ENCODE measurements at regions not wholly inside any gene's neighbourhood (a gene's known extent, or its start where the extent isn't known, plus 50 kb on each side); places are given as distances from the start of the nearest gene placed in this dataset.

DNA sequence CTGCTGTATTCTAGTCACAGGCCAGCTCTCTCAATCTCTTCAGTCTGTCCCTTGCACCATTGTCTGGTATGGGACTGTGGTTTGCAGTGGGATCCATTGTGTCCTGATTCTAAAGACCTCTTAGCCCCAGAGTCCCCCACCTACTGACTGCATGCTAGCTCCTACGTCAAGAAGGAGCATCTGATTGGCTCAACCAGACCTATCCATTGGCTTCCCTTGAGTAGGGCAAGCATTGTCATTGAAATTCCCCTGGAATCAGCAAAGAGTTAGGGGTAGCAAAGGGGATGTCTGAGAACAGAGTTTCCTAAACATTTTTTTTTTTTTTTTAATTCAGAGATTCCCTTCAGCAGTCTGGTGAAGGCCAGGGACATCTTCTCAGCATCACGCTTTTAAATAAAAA, 175.3 kb upstream of the MPHOSPH6 start:
- no peak for DNase-seq

DNA sequence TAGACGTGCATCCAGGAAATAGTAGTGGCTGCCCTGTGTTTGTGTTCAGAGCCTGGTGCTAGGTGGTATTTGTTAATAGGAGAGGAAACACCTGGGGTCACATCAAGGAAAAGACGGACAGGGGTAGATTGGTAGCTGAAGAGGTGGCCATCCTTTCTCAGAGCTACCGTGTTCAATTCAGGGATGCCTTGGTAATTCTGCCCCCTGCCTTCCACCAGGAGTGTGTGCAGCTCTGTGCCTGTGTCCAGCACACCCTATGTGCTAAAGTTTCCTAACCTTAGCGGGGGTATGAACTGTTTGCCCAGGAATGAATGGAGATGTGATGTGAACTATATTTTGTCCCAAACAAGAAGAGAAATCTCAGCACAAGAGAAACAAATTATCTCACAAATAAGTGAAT, 174.1 kb upstream of the MPHOSPH6 start:
- peak; percentile 11 for DNase-seq

DNA sequence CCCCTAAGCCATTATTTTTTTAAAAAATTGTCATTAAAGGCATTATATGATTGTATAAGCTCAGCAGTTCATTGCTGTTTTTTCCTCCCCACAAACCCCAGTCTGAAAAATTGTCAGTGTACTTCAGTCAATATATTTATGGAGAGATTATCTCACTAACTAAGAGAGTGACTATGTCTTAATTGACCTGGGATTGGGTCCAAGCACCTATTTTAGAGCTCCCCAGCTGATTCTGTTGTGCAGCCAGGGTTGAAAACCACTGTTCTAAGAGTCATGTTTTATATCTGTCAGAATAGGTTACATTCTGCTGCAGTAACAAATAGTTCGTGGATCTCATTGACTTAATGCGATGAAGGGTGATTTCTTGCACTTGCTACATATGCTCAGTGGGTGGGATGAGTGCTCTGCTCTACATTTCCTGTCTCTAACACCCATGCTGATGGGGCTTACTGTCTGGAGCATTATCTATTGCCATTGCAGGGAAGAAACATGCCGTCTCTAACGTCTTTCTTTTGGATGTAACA, 171.2 kb upstream of the MPHOSPH6 start:
- no peak for DNase-seq

DNA sequence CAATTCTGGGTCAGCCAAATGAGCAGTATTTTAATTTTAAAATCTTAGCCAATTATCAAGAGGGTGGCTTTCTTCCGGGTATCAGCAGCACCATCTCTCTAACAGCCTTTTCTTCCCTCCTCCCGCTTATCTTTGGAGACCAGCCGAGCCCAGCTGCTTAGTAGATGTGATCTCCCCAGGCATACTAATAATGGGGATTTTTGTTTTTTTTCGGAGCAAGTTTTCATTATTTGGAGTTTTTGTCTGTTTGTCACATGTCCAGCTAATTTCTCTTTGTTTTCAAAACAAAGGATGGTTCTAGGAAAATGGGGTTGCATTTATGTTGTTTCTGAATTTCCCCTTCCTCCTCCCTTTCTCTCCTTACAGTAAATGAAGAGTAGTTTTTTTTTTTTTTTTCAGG, 170.5 kb upstream of the MPHOSPH6 start:
- DNase-seq = peak; percentile 4

DNA sequence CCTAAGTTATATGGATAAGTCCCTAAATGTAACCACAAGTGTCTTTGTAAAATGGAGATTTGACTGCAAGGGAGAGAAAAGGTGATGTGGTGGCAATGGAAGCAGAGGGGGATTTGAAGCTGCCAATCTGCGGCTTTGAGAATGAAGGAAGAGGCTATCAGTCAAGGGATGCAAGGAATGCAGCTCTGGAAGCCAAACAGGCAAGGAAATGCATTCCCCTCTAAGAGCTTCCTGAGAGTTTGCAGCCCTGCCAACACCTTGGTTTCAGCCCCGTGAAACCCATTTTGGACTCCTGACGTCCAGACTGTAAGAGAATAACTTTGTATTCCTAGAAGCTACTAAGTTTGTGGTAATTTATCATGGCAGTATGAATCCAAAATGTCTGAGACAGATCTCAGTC, 167.3 kb upstream of the MPHOSPH6 start:
- no peak for DNase-seq

DNA sequence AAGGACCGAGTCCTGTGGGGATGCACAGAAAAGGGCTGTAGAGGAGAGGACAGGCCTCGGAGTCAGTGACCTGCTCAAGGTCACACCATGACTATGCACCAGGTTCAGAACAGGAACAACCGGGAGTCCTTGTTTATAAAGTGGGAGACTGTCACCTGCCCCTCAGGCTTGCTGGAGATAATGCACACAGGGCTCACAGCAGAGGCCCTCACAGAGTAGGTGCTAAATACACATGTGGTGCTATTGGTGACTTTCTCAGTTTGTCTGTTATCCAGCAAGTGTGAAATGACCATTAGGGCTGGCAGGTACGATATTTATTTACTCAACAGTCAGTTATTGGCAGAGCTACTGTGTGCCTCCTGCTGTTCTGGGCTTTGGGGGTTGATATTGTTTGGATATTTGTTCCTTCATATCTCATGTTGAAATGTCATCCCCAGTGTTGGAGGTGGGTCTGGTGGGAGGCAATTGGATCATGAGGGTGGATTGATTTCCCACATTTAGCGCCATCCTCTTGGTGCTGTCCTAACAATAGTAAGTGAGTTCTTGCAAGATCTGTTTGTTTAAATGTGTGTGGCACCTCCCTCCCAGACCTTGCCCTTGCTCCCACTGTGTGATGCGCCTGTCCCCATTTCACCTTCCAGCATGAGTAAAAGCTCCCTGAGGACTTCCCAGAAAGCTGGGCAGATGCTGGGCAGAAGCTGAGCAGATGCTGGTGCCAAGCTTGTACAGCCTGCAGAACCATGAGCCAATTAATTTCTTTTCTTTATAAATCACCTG, 162.1 kb upstream of the MPHOSPH6 start:
- DNase-seq = no peak

DNA sequence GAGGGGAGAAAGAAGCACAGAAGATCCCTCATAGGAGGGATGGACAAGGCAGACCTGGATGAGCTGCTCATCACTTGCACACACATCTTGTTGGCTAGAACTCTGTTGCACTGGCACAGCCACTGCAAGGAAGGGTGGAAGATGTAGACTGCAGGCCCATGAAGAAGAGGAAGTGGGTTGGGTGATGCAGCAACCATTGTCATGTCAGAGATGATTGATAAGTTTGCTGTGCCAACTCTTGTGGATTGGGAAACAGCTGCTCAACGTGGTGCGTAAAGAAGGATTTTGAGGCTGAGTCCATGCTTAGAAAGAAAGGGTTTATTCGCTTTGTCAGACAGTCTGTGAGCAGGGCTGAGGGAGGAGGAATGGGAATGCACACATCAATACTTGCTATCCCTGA, 161.4 kb upstream of the MPHOSPH6 start:
- peak; percentile 60 for DNase-seq

DNA sequence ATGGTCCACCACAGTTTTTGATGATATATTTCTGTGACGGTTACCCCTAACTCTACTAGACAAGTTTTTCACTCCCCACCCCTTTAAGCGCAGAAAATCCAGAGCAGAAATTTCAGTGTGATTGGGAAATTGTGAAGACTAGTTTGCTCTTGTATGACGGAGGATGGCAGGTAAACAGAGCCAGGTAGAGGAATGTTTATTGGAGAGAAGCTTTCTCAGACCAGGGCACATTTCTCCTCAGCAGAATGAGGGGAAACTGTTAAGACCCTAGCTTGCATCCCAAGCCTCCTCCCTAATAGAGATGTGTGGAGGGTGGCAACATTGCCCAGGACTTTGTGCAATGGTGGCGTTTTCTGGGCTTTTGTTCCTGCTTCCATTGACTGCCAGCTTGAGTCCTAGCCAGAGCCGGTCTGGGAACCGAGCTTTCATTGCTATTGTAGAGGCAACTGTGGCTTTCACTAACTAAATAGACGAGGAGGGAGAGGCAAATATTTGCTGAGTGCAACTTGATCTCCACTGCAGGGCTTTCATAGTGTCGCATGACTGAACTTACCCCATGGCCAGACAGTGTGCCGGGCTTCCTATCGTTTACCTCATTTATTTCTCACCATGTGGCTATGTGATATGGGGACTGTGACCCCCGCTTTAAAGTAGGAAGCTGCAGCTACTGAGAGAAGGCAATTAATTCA, 159.6 kb upstream of the MPHOSPH6 start:
- DNase-seq = no peak

DNA sequence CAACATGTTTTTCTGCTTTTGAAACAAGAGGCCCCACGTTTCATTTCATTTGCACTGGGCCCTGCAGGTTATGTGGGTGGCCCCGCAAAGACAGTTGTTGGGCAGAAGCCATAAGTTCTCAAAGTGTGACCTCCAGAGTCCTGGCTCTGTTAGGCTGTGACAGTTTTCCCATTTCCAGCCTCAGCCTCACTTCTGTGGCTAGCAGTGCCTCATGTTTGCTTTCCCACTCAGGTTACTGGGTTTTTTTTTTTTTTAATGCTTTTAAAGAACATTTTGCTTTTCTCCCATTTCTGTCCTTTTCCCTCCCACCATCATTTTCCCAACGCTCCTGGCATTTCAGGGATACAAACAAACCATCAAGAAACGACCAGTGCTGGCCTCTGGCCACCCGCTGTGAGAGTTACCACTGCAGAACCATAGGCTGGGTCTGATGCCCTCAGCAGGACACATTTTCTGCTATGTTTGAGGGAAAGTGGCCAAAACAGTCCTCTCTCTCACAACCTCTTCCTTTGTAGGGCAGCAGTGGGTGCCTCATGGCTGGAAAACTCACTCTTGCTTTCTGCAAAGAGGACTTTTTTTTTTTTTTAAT, 159.0 kb upstream of the MPHOSPH6 start:
- DNase-seq = no peak

DNA sequence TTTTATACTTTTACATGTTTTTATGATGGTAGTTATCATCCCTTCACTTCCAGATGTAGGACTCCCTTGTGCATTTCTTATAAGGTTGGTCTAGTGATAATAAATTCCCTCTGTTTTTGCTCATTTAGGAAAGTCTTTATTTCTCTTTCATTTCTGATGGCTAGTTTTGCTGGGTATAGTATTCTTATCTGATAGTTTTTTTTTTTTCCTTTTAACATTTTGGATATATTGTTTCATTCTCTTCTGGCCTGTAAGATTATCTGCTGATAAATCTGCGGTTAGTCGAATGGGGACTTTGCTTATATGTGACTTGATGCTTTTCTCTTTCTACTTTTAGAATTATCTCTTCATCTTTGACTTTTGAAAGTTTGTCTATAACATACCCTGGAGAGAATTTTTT, 153.1 kb upstream of the MPHOSPH6 start:
- no peak for DNase-seq

DNA sequence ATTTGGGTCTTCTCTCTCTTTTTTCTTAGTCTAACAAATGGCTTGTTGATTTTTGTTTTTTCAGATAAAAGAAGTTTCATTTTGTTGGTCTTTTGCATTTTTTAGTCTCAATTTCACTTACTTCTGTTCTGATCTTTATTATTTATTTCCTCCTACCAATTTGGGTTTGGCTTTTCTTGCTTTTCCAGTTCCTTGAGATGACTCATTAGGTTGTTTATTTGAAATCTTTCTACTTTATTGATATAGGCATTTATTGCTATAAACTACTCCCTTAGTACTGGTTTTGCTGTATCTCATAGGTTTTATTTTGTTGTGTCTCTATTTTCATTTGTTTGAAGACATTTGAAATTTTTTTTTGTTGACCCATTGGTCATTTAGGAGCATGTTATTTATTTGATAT, 152.2 kb upstream of the MPHOSPH6 start:
- no peak for DNase-seq

DNA sequence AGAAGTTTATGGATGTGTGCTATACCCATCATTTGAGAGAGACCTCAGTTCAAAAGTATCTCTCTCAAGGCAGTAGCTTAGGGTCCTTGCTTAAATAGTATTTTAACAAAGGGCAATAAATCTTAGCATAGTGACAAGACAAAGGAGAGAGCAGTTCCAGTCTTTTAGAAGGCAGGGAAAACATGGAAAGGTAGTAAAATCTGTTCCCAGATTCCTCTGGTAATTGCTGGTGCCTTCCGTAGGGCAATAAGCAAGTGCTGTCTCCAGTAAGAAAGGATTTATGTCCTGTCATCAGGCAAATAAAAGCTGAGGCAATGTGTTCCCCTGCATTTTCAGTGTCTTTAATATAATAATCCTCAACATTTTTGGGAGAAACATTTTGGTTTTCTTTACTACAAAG, 149.0 kb upstream of the MPHOSPH6 start:
- no peak for DNase-seq

DNA sequence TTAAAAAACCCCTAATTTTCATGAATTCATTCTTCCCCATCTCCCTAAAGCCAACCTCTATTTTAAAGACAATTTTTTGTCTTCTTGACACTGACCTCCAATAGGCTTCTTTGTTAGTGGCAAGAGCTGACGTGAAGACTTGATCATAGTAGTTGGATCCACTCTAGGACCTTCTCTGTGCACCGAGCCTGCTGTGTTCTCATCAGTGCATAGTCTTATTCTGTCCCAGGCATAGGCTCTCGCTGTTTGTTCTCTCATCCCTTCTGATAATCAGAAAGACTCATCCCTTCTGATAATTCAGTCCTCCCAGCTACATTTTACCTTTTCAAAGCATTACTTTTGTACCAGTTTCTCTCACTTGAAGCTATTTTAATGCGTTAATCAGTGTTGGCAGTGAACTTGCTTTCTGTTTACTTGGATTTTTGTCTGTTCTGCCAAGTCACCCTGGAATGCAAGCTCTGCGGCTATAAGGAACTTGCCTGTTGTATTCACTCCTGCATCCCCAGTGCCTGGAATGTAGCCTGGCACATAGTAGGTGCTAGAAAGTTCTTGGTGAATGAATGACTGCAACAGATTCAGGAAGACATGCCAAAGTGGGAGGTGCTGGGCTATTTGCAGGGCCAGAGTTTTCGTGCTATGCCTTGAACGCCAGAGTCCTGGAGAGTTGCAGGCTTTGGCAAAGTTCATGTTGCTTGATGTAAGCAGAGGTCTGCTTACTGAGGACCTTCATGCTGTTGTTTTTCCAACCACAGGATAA, 147.6 kb upstream of the MPHOSPH6 start:
- DNase-seq = no peak

DNA sequence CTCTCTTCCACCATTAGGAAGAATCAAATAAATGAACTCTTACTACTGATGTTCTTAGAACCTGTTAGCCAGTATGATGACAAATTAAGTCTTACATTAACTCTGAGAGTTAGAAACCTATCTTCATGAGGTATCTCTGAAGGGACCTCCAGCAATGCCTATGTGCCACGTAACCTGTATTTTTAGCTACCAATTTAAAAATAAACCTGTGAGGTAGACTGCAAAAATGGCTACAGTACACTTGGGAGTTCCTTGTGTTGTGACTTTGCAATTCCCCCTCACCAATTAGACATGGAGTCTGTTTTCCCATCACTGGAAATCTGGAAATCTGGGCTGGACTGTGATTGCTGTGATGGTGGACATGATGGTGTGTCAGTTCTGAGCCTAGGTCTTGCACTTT, 143.7 kb upstream of the MPHOSPH6 start:
- DNase-seq = no peak

DNA sequence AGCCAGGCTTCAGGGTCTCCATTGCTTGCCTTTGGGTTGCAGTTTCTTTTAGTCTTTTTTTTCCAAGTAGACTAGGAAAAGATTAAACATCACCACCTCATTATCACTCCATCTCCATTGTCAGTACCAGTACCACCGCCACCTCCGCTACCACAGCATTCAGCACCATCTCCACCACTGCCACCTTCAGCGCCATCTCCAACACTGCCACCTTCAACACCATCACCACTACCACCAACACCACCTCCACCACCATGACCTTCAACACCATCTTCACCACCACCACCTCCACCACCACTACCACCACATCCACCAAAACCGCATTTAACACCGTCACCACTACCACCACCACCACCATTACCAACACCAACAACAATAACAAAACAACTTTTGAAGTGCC, 141.5 kb upstream of the MPHOSPH6 start:
- no peak for DNase-seq

DNA sequence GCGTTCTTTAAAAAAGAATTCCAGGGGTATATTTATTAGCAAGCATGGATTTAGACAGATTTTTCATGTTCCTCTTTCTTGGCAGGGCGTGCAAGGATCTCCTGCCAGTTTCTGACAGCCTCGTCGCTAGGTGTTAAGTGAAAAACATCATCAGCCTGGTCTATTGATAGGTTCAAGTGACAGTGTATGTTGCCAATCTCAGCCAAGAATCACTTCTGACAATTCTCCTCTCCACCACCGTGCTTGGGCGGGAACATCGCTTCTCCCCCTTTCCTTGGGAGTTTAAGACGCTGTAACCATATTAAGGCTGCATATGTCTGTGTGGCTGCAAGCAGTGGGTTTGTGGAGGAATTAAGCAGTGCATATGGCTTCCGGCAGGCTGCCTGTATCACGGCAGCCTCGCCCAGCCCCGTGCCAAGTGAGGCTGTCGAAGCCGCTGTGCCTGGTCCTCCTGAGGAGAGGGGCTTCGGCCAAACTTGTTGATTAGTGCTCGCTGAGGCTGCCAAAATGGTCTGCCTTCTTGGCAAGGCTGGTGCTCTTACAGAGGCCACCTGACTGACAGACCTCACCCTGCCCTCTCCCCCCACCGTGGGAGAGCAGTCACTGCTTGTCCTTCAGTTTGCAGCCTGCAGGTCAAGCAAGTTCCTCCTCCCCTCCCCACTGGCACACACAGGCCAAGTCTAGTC, 132.2 kb upstream of the MPHOSPH6 start:
- no peak for DNase-seq

DNA sequence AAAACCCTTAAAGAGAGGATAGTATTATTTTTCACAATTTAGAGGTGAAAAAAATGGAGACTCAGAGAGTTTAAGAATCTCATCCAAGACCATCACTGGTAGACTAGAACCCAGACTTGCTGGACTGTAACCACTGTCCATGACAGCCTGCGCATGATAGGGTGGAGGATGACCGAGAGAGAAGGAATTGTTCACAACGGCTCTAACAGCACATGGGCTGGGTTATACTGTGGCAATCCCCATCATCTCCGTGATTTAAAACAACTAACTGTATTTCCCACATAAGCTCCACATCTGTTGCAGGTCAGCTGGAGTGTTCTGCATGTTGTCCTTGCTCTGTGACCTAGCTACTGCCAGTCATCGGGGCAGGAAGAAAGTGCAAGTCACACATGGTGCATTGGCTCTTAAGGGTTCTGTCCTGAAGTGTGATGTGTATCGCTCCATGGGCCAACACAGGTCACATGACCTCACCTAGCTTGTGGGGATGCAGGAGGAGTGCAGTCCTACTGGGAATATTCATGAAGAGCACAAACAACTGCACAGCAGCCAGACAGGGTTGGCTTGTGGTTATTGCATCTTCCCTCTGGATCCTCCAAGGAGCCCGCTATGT, 131.2 kb upstream of the MPHOSPH6 start:
- DNase-seq = no peak

DNA sequence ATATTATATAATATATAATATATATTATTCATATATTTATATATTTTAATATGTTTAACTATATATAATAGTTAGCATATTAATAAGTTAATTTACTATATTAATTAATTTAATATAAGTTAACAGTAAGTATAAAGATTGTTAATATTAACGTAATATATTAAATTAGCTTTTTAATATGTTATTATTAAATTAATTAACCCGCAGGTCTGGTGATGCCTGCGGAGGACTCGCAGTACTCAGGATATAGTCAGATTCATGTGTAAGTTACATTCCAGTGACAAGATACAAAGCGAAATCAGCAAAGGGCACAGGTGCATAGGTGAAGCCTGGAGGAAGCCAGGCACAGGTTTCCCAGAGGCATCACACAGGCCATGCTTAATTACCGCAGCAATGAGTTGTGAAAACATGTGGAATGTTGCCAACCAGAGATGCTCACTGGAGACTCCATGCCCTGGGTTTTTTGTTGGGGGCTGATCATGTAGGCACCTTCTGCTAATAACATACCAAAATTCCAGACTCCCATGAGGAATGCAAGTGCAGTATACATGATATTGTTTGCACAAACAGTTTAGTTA, 130.4 kb upstream of the MPHOSPH6 start:
- peak; percentile 3 for DNase-seq

DNA sequence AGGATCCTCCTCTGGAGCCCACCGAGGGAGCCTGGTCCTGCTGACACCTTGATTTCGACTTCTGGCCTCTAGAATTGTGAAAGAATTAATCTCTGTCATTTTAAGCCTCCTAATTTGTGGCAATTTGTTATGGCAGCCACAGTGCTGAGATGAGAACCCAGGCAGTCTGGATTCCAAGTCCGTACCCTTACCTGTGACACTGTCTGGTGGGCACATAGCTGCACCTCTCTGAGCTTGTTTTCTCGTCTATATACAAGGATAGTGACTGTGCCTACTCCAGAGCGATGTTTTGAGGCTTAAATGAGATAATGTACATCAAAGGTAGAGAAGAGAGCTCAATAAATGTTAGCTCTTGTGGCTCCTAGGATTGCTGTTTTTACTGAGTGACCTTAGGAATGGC, 128.4 kb upstream of the MPHOSPH6 start:
- DNase-seq = no peak

DNA sequence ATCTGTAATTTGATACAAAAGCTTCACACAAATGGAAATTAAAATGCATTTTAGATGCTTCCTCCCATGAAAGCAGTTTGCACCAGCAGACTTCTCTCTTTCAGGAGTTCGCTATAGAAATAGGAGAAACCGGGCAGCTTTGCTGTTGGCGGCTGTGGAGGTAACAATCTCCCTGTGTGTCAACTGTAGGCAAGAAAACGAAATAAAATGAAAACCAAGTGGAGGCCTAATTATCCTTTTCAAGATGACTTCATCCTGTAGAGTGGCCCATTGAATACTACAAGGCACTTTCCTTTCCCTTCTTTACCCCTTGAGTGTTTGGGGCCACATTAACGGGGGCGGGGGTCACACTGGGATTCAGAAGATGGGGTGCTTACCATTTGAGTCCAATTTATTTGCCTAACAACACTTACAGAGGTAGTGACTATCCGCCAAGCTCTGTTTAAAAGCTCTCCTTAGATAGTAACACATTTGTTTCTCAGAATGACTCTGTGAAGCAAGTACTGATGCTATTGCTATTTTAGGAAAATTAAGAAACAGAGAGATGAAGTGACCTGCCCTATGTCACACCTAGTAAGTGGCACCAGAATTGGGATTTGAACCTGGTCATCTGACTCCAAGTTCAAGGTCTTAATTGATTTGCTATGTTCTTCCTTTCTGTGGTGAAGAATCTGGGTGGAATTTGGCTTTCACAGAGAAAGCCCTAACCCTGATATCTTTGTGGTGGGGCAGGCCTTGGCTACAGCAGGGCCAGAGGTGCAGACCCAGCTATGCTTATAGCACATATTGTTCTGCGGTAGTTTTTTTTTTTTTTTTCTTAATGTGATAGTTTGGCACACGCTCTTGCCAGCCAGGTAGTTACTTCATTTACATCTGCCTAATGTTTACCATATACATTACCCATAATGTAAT, 125.5 kb upstream of the MPHOSPH6 start:
- DNase-seq = no peak

DNA sequence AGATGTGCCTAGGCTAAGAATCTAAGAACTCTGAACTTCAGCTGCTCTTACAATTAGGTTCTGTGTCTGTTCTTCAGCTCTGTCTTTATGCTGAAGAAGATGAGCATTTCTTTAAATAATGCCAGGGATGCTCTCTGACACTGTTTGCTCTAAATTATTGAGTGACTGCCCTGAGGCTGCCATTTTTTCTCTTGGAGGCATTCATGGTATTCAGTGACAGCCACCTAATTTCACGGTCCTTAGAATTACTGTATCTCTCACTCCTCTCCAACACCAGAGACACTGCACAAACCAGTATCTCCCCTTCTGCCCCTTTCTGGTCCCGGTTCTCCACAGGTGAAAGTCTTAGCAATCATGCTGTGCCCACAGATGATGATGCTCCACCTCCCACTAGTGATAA, 123.6 kb upstream of the MPHOSPH6 start:
- DNase-seq = no peak
